Fibroblast of skin of right quadriceps (primary cell): ENCODE measurements at regions not wholly inside any gene's neighbourhood (a gene's known extent, or its start where the extent isn't known, plus 50 kb on each side); places are given as distances from the start of the nearest gene placed in this dataset.
A peak's percentile ranks its signal among the peaks of the same experiment; 100 is the strongest.

Experiments used
- DNase-seq: peaks from one replicate; pipeline ENCODE4 v3.0.0-alpha.2; 2013

GRCh38 chr1:78434351-78434750 is 56.4 kb upstream of the PTGFR start:
- DNase-seq = no peak

- no peak for DNase-seq
These were observed 53.8 kb upstream of the PTGFR start for GRCh38 chr1:78436961-78437360.

- peak; percentile 63 for DNase-seq
These were observed 53.4 kb upstream of the PTGFR start for GRCh38 chr1:78437396-78437795.

GRCh38 chr1:78437941-78438340 is 52.8 kb upstream of the PTGFR start:
- no peak for DNase-seq

DNA sequence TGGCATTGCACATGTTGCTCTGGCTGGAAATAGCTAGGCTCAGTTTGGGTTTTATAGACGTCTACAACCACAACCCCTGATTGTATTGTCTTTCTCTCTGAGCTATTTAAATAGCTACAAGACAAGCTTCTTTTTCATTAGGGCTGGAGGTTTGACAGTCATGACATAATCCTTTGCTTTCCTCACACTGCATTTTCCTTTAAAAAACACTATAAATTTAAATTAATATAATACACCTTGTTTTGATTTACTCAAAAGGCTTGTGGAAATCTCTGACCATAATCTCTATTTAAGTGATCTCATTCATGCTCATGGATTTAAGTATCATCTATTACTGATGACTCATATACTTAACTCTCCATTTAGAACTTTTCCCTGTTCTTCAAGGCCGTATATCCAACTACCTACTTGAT is 50.4 kb upstream of the PTGFR start:
- peak; percentile 79 for DNase-seq
